Medulla oblongata (tissue), 1 donor: ENCODE measurements at regions not wholly inside any gene's neighbourhood (a gene's known extent, or its start where the extent isn't known, plus 50 kb on each side); places are given as distances from the start of the nearest gene placed in this dataset.
A peak's percentile ranks its signal among the peaks of the same experiment; 100 is the strongest.

Experiments used
- DNase-seq: peaks from one replicate; pipeline ENCODE4 v3.0.0-alpha.2; 2015; ENCODE audit errors: extremely low spot score

GRCh38 chr2:104318001-104318665 is 535.8 kb upstream of the POU3F3 start:
- DNase-seq, result no peak

GRCh38 chr2:104321116-104321795 is 532.7 kb upstream of the POU3F3 start:
- peak; percentile 8 for DNase-seq

GRCh38 chr2:104321796-104322349 is 532.0 kb upstream of the POU3F3 start:
- DNase-seq, result no peak

- DNase-seq, result no peak
Measured at GRCh38 chr2:104332731-104333130, 521.2 kb upstream of the POU3F3 start.

- no peak for DNase-seq
Measured at GRCh38 chr2:104337869-104338268, 516.0 kb upstream of the POU3F3 start.

- no peak for DNase-seq
Measured at GRCh38 chr2:104340162-104340561, 513.8 kb upstream of the POU3F3 start.

- no peak for DNase-seq
Measured at GRCh38 chr2:104340879-104341828, 512.8 kb upstream of the POU3F3 start.

GRCh38 chr2:104344306-104344705 is 509.6 kb upstream of the POU3F3 start:
- DNase-seq, result no peak

GRCh38 chr2:104344985-104345384 is 508.9 kb upstream of the POU3F3 start:
- no peak for DNase-seq

GRCh38 chr2:104358122-104358521 is 495.8 kb upstream of the POU3F3 start:
- DNase-seq, result no peak

- DNase-seq, result no peak
Measured at GRCh38 chr2:104361414-104361813, 492.5 kb upstream of the POU3F3 start.

GRCh38 chr2:104368089-104368488 is 485.8 kb upstream of the POU3F3 start:
- DNase-seq, result no peak

GRCh38 chr2:104371087-104371781 is 482.7 kb upstream of the POU3F3 start:
- DNase-seq, result no peak

- DNase-seq, result no peak
Measured at GRCh38 chr2:104375206-104375605, 478.7 kb upstream of the POU3F3 start.

GRCh38 chr2:104378853-104379374 is 475.0 kb upstream of the POU3F3 start:
- DNase-seq, result peak; percentile 90

GRCh38 chr2:104384961-104385360 is 469.0 kb upstream of the POU3F3 start:
- DNase-seq, result no peak

GRCh38 chr2:104385743-104386142 is 468.2 kb upstream of the POU3F3 start:
- no peak for DNase-seq

- DNase-seq, result no peak
Measured at GRCh38 chr2:104388296-104388695, 465.6 kb upstream of the POU3F3 start.

- DNase-seq, result no peak
Measured at GRCh38 chr2:104402825-104403224, 451.1 kb upstream of the POU3F3 start.

GRCh38 chr2:104404526-104404925 is 449.4 kb upstream of the POU3F3 start:
- DNase-seq, result no peak

- DNase-seq, result no peak
Measured at GRCh38 chr2:104405623-104406022, 448.3 kb upstream of the POU3F3 start.
